ENCODE measurements at regions not wholly inside any gene's neighbourhood (a gene's known extent, or its start where the extent isn't known, plus 50 kb on each side); places are given as distances from the start of the nearest gene placed in this dataset.

DNA sequence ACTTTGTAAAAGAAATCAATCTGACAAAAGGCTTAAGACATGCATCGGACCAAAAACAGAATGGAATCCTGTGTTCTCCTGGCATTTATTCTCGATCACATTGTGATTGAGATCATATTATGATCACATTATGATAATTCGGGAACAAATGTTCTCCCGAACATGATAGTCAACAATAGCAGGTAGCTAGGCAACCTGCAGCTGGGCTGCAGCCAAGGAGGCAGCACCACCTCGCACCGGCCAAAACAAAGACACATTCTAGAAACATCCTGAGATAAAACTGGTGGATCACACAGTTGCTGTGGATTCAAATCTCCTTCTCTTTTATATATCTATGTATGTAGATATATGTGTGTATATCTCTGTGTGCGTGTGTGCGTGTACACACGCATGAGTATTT is 480.6 kb upstream of the CYLC2 start:
- Histone ChIP-seq H3K79me2 (ENCODE audit: low read length) (no peaks in the 10 kb centered on the region), H3K9me3 (replicated peaks; ENCODE audit: insufficient read depth, low read length) (no peaks in the 10 kb centered on the region), H3K4me1 (ENCODE audit: low read length) (no peaks in the 10 kb centered on the region), H3K27ac (ENCODE audit: low read length) (no peak overlapping the region), H2AFZ (ENCODE audit: low read length) (peak overlapping the region; percentile 34), H3K4me3 (ENCODE audit: low read length) (no peak overlapping the region), H3K4me2 (ENCODE audit: low read depth, low read length) (peak overlapping the region; percentile 8), H3K27me3 (replicated peaks; ENCODE audit: insufficient read depth, low read length) (no peaks in the 10 kb centered on the region), H3F3A (ENCODE audit: insufficient read depth, low read length) (no peaks in the 10 kb centered on the region), H4K20me1 (ENCODE audit: insufficient read depth, low read length) (no peaks in the 10 kb centered on the region), H3K9ac (ENCODE audit: low read length) (no peak overlapping the region), H3K9me2 (replicated peaks; ENCODE audit: insufficient read depth, low read length) (no peaks in the 10 kb centered on the region), H3K36me3 (replicated peaks; ENCODE audit: insufficient read depth, low read length) (no peaks in the 10 kb centered on the region)
- TF ChIP-seq, protein P1, sequence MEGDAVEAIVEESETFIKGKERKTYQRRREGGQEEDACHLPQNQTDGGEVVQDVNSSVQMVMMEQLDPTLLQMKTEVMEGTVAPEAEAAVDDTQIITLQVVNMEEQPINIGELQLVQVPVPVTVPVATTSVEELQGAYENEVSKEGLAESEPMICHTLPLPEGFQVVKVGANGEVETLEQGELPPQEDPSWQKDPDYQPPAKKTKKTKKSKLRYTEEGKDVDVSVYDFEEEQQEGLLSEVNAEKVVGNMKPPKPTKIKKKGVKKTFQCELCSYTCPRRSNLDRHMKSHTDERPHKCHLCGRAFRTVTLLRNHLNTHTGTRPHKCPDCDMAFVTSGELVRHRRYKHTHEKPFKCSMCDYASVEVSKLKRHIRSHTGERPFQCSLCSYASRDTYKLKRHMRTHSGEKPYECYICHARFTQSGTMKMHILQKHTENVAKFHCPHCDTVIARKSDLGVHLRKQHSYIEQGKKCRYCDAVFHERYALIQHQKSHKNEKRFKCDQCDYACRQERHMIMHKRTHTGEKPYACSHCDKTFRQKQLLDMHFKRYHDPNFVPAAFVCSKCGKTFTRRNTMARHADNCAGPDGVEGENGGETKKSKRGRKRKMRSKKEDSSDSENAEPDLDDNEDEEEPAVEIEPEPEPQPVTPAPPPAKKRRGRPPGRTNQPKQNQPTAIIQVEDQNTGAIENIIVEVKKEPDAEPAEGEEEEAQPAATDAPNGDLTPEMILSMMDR (IDR thresholded peaks at IDR 0.05; ENCODE audit: low read length) = no peak
- TF ChIP-seq EZH2phosphoT487 (IDR thresholded peaks at IDR 0.05; ENCODE audit: low read length) (no peak), EZH2 (optimal IDR thresholded peaks at IDR 0.05; ENCODE audit: low read depth, low read length) (no peak)
- DNase-seq = no peak

DNA sequence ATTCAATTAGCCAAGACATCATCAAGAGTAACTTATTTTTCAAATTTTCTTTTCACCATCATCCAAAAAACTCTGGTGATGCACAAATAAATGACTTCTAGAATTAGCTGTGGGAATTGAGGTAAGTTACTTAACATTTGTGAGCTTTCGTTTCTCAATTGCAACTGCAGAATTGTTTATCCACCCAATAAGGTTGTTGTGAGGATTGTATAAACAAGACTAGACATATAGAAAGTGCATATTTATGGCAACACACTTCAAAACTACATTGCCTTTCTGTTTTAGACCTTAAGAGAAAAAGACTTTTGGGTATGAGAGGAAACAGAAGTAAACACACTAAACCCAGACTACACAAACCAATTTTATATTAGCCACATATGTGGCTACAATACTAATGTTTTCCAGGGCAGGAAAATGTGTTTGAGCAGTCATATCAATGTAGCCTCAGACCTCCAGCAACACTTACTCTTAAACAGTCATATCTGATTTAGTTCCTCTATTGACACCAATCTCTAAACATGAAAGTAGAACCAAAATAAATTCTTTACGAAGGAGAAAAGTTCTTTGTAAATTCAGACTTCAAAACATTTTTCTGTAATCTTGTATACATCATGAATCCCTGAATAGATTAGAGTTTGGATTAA is 488.0 kb upstream of the CYLC2 start:
- Histone ChIP-seq H3K4me1 (ENCODE audit: low read length) (peaks cover 7% of the 10 kb centered on the region; the same call in 1 of the 2 replicates), H3K4me2 (ENCODE audit: low read depth, low read length) (peak overlapping the region; percentile 35), H4K20me1 (ENCODE audit: insufficient read depth, low read length) (no peaks in the 10 kb centered on the region), H3F3A (ENCODE audit: insufficient read depth, low read length) (no peaks in the 10 kb centered on the region), H3K79me2 (ENCODE audit: low read length) (no peaks in the 10 kb centered on the region), H3K27ac (ENCODE audit: low read length) (peak overlapping the region; percentile 16; the same call in 1 of the 2 replicates), H3K9me3 (replicated peaks; ENCODE audit: insufficient read depth, low read length) (no peaks in the 10 kb centered on the region), H3K36me3 (replicated peaks; ENCODE audit: insufficient read depth, low read length) (no peaks in the 10 kb centered on the region), H2AFZ (ENCODE audit: low read length) (peak overlapping the region; percentile 41; the same call in 1 of the 2 replicates), H3K27me3 (replicated peaks; ENCODE audit: insufficient read depth, low read length) (no peaks in the 10 kb centered on the region), H3K4me3 (ENCODE audit: low read length) (0 out of 2 replicates have a peak overlapping the region, but pooled peaks have one; percentile 4), H3K9ac (ENCODE audit: low read length) (no peak overlapping the region), H3K9me2 (replicated peaks; ENCODE audit: insufficient read depth, low read length) (no peaks in the 10 kb centered on the region)
- peak; percentile 32 for DNase-seq
- TF ChIP-seq, protein P1 (IDR thresholded peaks at IDR 0.05; ENCODE audit: low read length) = no peak
- TF ChIP-seq EZH2phosphoT487 (IDR thresholded peaks at IDR 0.05; ENCODE audit: low read length) = no peak

DNA sequence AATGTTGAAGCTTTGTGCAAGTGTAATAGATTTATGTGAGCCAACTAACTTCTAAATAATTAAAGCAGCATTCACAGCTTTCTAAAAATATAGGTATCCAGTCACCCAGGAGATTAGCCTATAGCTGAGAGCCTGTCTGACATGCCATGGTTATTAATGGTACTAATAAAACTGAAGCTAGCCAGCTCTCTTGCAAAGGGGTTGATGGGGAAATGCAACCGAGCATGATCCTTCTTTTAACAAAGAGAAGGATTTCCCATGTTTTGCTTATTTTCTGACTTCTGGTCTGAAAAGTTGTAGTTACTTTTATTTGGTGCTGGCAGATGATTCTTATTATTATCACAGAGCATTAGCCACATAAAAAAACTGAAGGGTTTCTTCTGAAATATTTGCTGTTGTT is 488.7 kb upstream of the CYLC2 start:
- H3K27me3 ChIP-seq (replicated peaks; ENCODE audit: insufficient read depth, low read length) = no peaks in the 10 kb centered on the region
- no peak overlapping the region; the same call in 1 of the 2 replicates for H3K27ac ChIP-seq (ENCODE audit: low read length)
- H3K4me1 ChIP-seq (ENCODE audit: low read length) = peaks cover 7% of the 10 kb centered on the region; the same call in 1 of the 2 replicates
- no peaks in the 10 kb centered on the region for H3K9me3 ChIP-seq (replicated peaks; ENCODE audit: insufficient read depth, low read length)
- H3K9me2 ChIP-seq (replicated peaks; ENCODE audit: insufficient read depth, low read length) = no peaks in the 10 kb centered on the region
- H3K36me3 ChIP-seq (replicated peaks; ENCODE audit: insufficient read depth, low read length) = no peaks in the 10 kb centered on the region
- H3K4me3 ChIP-seq (ENCODE audit: low read length) = no peak overlapping the region
- DNase-seq = no peak
- no peak overlapping the region for H2AFZ ChIP-seq (ENCODE audit: low read length)
- TF ChIP-seq EZH2 (optimal IDR thresholded peaks at IDR 0.05; ENCODE audit: low read depth, low read length) (no peak), EZH2phosphoT487 (IDR thresholded peaks at IDR 0.05; ENCODE audit: low read length) (no peak)
- TF ChIP-seq, protein P1 (IDR thresholded peaks at IDR 0.05; ENCODE audit: low read length) = no peak
- H4K20me1 ChIP-seq (ENCODE audit: insufficient read depth, low read length) = no peaks in the 10 kb centered on the region
- H3K79me2 ChIP-seq (ENCODE audit: low read length) = no peaks in the 10 kb centered on the region
- H3F3A ChIP-seq (ENCODE audit: insufficient read depth, low read length) = no peaks in the 10 kb centered on the region
- no peak overlapping the region for H3K9ac ChIP-seq (ENCODE audit: low read length)
- H3K4me2 ChIP-seq (ENCODE audit: low read depth, low read length) = peak overlapping the region; percentile 35; the same call in 1 of the 2 replicates
